Natural killer cell (primary cell): ENCODE measurements at regions not wholly inside any gene's neighbourhood (a gene's known extent, or its start where the extent isn't known, plus 50 kb on each side); places are given as distances from the start of the nearest gene placed in this dataset.
"Not testable (repeated sequence)": the region's sequence is repeated elsewhere in the genome, so short reads cannot be mapped to it uniquely, and the experiment has no call there.

ENCODE experiments used
- ATAC-seq, 3 donors: fragments of 150-1000 bp in 2 of 3; fragments of 200-7000 bp in 1 of 3; cut with Tn5 transposase; 1 replicate in 1 of 3; 2 replicates in 2 of 3; pipeline ENCODE4 v1.10.0; 2021; ENCODE audit warnings: mild to moderate bottlenecking in 2 of 3, moderate library complexity in 2 of 3
- DNase-seq, 2 donors: peaks; one replicate each; pipeline versions ENCODE4 v3.0.0 to v3.0.0-alpha.2; 2013 to 2021; ENCODE audit warnings: mixed read lengths in 1 of 2
- H3K27ac ChIP-seq: one replicate; pipeline ENCODE4 v1.5.1; 2013; ENCODE audit warnings: mild to moderate bottlenecking, low read length
- H3K27me3 ChIP-seq: one replicate; pipeline ENCODE4 v1.6.1; 2013; ENCODE audit warnings: low read length; ENCODE audit not compliant: control insufficient read depth, insufficient read depth
- H3K36me3 ChIP-seq: one replicate; pipeline ENCODE4 v1.6.1; 2013; ENCODE audit warnings: low read length; ENCODE audit not compliant: control insufficient read depth, insufficient read depth
- H3K4me1 ChIP-seq: one replicate; pipeline ENCODE4 v1.6.1; 2013; ENCODE audit warnings: low read length; ENCODE audit not compliant: control insufficient read depth, insufficient read depth
- H3K4me3 ChIP-seq: one replicate; pipeline ENCODE4 v1.5.1; 2013; ENCODE audit warnings: low read length
- H3K9me3 ChIP-seq: one replicate; pipeline ENCODE4 v1.6.1; 2013; ENCODE audit warnings: low read length; ENCODE audit not compliant: control insufficient read depth, insufficient read depth
- H3K27ac Mint-ChIP-seq, 2 donors: one replicate each; pipeline ENCODE4 v1.8.0; 2022; ENCODE audit warnings: mild to moderate bottlenecking in 2 of 2, mixed read lengths in 2 of 2, moderate library complexity in 1 of 2
- H3K27me3 Mint-ChIP-seq, 2 donors: one replicate each; pipeline ENCODE4 v1.8.0; 2022; ENCODE audit warnings: low read depth in 2 of 2, mixed read lengths in 2 of 2
- H3K36me3 Mint-ChIP-seq: one replicate; pipeline ENCODE4 v1.8.0; 2022; ENCODE audit warnings: mixed read lengths
- H3K4me1 Mint-ChIP-seq, 2 donors: one replicate each; pipeline ENCODE4 v1.8.0; 2022; ENCODE audit warnings: mixed read lengths in 2 of 2
- H3K4me3 Mint-ChIP-seq: one replicate; pipeline ENCODE4 v1.8.0; 2022; ENCODE audit warnings: mild to moderate bottlenecking, moderate library complexity, mixed read lengths
- H3K9me3 Mint-ChIP-seq, 2 donors: one replicate each; pipeline ENCODE4 v1.8.0; 2022; ENCODE audit warnings: mixed read lengths in 2 of 2
- WGBS: methylation state at CpG from one replicate; pipeline ENCODE4 v1.1.7; 2013; ENCODE audit warnings: missing lambda C conversion rate; ENCODE audit not compliant: insufficient coverage; 5-methylcytosine and 5-hydroxymethylcytosine counted together
- intact Hi-C: fragments of 100-400 bp; cut with micrococcal nuclease; formaldehyde crosslinking; loops from one replicate; pipeline ENCODE4 v1.14.2; 2022
- TF ChIP-seq, protein P1 (sequence below): fragments of 200-600 bp; IDR thresholded peaks from one replicate; pipeline ENCODE4 v1.8.0; 2022; ENCODE audit warnings: antibody characterized with exemption

DNA sequence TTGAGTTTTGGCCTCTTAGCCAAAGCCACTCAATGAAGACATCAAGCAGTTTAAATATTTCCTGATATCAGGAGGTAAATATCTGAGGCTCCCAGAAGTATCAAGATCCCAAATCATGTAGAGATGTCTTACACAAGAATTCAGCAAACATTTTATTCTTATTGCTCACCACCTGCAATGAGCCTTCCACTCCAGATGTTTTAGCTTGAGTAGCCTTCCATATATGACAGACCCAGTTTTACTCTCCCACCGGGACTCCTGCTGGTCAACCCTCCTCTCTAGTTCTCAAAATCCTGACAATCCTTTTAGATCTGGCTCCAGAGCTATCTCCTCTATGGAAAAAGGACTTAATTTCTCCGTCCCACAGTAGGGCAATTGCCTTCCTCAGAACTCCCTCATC lies 404.4 kb downstream of the KCNA4 start:
- H3K4me3 ChIP-seq: no peak overlapping the region
- H3K4me1 Mint-ChIP-seq: no peaks in the 10 kb centered on the region
- H3K4me1 ChIP-seq: no peaks in the 10 kb centered on the region
- DNase-seq (no peak), ATAC-seq (no peak)
- H3K36me3 Mint-ChIP-seq: peaks cover 6% of the 10 kb centered on the region
- no peaks in the 10 kb centered on the region for H3K27me3 Mint-ChIP-seq
- peaks cover 14 to 23% of the 10 kb centered on the region in 2 donors for H3K9me3 Mint-ChIP-seq
- TF ChIP-seq, protein P1, sequence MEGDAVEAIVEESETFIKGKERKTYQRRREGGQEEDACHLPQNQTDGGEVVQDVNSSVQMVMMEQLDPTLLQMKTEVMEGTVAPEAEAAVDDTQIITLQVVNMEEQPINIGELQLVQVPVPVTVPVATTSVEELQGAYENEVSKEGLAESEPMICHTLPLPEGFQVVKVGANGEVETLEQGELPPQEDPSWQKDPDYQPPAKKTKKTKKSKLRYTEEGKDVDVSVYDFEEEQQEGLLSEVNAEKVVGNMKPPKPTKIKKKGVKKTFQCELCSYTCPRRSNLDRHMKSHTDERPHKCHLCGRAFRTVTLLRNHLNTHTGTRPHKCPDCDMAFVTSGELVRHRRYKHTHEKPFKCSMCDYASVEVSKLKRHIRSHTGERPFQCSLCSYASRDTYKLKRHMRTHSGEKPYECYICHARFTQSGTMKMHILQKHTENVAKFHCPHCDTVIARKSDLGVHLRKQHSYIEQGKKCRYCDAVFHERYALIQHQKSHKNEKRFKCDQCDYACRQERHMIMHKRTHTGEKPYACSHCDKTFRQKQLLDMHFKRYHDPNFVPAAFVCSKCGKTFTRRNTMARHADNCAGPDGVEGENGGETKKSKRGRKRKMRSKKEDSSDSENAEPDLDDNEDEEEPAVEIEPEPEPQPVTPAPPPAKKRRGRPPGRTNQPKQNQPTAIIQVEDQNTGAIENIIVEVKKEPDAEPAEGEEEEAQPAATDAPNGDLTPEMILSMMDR: no peak
- peaks cover 5% of the 10 kb centered on the region for H3K9me3 ChIP-seq
- no peaks in the 10 kb centered on the region for H3K27me3 ChIP-seq
- H3K4me3 Mint-ChIP-seq: no peak overlapping the region
- H3K27ac Mint-ChIP-seq: no peak overlapping the region
- 87% methylated on average over 2 of the region's 2 CpGs for WGBS
- H3K27ac ChIP-seq: no peak overlapping the region
- intact Hi-C loops: no loop called here
- H3K36me3 ChIP-seq: no peaks in the 10 kb centered on the region

DNA sequence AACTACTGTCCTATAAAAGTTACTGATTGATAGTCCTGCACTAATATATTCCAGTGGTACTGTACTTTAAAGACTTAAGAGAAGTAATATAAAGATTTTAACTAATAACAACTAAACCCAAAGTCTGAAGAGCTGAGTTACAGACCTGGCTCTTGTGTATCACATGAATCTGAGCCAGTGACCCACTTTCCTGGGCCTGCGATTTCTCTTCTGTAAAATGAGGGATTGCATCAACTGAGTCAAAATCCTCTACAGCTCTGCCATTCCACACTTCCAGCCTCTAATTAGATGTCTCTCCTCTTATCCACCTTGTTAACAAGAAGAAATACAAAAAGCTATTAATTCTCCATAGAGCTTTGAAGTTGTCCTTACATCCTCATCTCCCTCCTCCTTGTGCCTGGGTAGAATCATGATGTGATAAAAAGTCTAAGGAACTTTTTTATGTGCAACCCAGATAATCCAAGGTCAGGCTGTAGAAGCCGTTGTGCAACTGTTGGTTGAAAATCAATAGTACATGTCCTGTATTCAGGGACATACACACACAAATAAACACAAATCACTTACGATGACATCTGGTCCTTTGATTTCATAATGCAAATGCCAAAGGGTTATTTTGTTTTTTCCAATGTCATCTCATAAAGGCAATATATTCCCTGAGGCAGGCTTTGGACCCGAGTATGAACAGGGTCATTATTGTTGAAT lies 410.3 kb downstream of the KCNA4 start:
- 83% methylated on average over 4 of the region's 4 CpGs for WGBS
- H3K27me3 ChIP-seq: no peaks in the 10 kb centered on the region
- Mint-ChIP-seq H3K9me3 (peaks cover 12 to 13% of the 10 kb centered on the region in 2 donors), H3K27ac (no peak overlapping the region), H3K4me3 (no peak overlapping the region), H3K4me1 (no peaks in the 10 kb centered on the region), H3K27me3 (no peaks in the 10 kb centered on the region), H3K36me3 (no peaks in the 10 kb centered on the region)
- intact Hi-C loops: no loop called here
- H3K4me1 ChIP-seq: no peaks in the 10 kb centered on the region
- TF ChIP-seq, protein P1: no peak
- H3K9me3 ChIP-seq: no peaks in the 10 kb centered on the region
- DNase-seq: no peak
- no peak overlapping the region for H3K27ac ChIP-seq
- no peak for ATAC-seq
- H3K36me3 ChIP-seq: no peaks in the 10 kb centered on the region
- no peak overlapping the region for H3K4me3 ChIP-seq

DNA sequence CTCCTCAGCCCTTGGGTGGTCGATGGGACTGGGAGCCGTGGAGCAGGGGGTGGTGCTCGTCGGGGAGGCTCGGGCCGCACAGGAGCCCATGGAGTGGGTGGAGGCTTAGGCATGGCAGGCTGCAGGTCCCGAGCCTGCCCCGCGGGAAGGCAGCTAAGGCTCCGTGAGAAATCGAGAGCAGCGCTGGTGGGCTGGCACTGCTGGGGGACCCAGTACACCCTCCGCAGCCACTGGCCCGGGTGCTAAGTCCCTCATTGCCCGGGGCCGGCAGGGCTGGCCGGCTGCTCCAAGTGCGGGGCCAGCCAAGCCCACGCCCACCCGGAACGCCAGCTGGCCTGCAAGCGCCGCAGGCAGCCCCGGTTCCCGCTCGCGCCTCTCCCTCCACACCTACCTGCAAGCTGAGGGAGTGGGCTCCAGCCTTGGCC lies 416.7 kb downstream of the KCNA4 start:
- H3K36me3 Mint-ChIP-seq, H3K27me3 Mint-ChIP-seq, H3K4me3 Mint-ChIP-seq, H3K4me1 ChIP-seq, intact Hi-C loops, H3K9me3 ChIP-seq, DNase-seq, H3K9me3 Mint-ChIP-seq, H3K36me3 ChIP-seq, H3K27me3 ChIP-seq, ATAC-seq, H3K27ac Mint-ChIP-seq, H3K27ac ChIP-seq, H3K4me3 ChIP-seq, H3K4me1 Mint-ChIP-seq: not testable (repeated sequence)
- WGBS: 93% methylated on average over 27 of the region's 27 CpGs

DNA sequence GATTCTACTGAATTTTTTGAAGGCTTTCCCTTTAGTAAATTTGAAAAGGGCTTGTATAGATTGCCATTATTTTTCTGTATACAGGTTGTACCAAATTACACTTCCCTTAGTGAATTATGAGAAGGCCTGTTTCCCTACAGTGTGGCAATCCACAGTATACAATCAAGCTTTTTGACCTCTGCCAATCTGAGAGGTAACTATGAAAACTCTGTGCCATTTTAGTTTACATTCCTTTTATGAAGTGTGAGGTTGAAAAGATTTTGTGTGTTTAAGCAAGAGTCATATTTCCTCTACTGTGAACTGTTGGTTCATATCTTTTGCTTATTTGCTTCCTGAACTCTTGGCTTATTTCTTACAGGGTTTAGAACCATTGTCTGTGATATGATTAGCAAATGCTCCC lies 432.5 kb downstream of the KCNA4 start:
- H3K4me3 ChIP-seq: no peak overlapping the region
- Mint-ChIP-seq H3K4me3 (no peak overlapping the region), H3K27me3 (no peaks in the 10 kb centered on the region), H3K27ac (no peak overlapping the region), H3K9me3 (peaks cover 2 to 8% of the 10 kb centered on the region in 2 donors), H3K36me3 (no peaks in the 10 kb centered on the region), H3K4me1 (no peaks in the 10 kb centered on the region)
- intact Hi-C loops: no loop called here
- TF ChIP-seq, protein P1: no peak
- no peak overlapping the region for H3K27ac ChIP-seq
- ATAC-seq: no peak
- H3K36me3 ChIP-seq: no peaks in the 10 kb centered on the region
- H3K27me3 ChIP-seq: no peaks in the 10 kb centered on the region
- H3K4me1 ChIP-seq: no peaks in the 10 kb centered on the region
- no peaks in the 10 kb centered on the region for H3K9me3 ChIP-seq
- DNase-seq: no peak
